Stimulated activated CD4-positive, alpha-beta T cell treated with anti-CD3 and anti-CD28 coated beads, Interleukin-15, amount 100 ng/mL, for 1 hour (primary cell): ENCODE measurements at regions not wholly inside any gene's neighbourhood (a gene's known extent, or its start where the extent isn't known, plus 50 kb on each side); places are given as distances from the start of the nearest gene placed in this dataset.
"Not testable (repeated sequence)": the region's sequence is repeated elsewhere in the genome, so short reads cannot be mapped to it uniquely, and the experiment has no call there.

ENCODE experiments used
- DNase-seq, 2 donors: peaks; one replicate each; pipeline ENCODE4 v3.0.0-alpha.2; 2020; ENCODE audit warnings: low read depth in 1 of 2, low spot score in 1 of 2

GRCh38 chr5:96320797-96321196, 112.3 kb downstream of the PCSK1 start:
- no peak for DNase-seq

DNA sequence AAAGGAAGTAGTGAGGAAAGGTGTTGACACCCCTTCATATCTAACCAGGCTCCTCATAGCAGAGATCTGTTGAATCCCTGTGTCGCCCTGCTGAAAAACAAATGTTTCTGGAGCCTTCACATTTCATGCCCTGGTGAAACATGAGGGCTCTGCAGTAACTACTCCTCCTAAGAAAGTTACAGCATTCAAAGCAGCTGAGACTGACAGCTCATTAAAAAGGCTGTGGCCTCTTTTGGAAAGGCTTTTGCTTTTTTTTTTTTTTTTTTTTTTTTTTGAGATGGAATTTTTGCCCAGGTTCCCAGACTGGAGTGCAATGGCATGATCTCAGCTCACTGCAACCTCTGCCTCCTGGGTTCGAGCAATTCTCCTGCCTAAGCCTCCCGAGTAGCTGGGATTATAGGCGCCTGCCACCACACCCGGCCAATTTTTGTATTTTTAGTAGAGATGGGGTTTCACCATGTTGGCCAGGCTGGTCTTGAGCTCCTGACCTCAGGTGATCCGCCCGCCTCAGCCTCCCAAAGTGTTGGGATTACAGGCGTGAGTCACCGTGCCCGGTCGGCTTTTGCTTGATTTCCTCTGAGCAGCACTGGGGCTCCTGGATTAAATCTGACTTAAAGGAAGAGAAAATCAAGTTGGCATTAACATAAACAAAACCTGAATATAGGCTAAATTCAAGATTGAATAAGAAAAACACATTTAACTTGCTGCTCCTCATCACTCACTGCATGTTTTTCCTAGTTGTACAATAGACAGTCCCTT, 112.9 kb downstream of the PCSK1 start:
- not testable (repeated sequence) for DNase-seq

DNA sequence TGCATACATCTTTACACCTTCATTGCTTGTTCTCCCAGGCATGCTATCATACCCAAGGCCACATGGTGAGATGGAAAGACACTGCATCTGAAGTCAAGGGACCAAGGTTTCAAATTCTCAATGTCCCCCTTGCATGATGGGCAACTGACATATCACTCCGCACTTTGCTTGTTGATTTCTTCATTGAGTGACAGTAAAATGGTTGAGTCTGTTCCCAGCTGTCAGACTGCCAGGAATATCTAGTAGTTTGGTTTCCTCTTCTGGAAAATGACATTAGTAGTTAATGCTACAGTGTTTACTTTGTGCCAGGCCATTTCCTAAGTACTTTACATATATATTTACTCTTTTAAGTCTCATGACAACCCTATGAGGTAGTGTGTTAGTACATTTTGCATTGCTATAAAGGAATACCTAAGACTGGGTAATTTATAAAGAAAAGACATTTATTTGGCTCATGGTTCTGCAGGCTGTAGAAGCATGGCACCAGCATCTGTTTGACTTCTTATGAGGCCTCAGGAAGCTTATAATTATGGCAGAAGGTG, 114.4 kb downstream of the PCSK1 start:
- no peak for DNase-seq

DNA sequence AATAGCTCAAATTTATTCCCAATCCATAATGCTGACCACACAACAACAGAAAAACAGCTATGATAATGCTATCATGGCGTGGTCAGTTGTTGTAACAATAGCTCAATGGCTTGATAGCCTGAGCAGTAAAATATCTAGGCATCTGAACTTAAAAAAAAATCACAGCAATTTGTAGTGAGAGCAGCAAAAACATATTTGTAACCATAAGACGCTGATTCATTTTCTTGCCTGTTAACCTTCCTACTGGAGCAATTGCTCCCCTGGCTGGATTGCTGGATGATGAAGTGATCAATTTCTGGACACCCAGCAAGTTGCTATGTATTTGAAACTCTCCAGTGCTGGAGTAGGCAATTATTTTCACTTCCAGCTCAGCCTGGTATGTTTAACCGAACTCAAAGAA, 115.1 kb downstream of the PCSK1 start:
- DNase-seq: no peak

GRCh38 chr5:96316487-96316886, 116.6 kb downstream of the PCSK1 start:
- DNase-seq: no peak

DNA sequence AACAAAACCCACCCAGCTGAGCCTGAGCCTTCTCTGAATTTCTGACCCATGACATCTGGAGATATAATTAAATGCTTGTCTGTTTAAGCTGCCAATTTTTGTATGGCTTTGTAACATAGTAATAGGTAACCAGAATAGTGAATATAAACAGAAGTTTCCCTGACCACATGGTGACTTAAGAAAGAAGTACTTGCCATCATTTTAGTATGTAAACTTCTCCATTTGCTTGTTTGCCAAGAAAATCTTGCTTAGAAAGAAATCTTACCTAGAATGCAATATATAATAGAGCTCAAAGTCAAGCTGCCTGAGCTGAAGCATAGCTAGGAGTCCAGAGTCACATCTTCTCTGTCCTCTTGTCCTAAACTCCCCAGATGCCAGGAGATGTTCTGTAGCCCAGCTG, 117.0 kb downstream of the PCSK1 start:
- no peak for DNase-seq

DNA sequence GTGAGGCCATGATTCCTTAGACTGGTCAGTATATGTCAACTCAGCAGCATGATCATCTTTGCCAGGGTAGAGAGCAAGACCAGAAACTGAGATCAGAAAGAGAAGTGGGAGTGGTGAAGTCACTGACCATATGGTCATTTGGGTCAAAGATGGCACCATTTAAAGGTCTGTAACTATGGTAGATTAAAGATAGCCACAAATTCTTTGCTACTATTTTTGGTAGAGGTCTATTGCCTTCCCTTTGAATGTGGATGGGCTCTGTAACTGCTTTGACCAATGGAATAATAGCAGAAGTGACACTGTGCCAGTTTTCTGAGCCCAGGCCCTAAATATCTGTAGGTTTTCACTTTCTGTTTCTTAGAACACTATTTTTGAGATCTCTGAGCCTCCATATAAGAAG, 117.6 kb downstream of the PCSK1 start:
- no peak for DNase-seq

DNA sequence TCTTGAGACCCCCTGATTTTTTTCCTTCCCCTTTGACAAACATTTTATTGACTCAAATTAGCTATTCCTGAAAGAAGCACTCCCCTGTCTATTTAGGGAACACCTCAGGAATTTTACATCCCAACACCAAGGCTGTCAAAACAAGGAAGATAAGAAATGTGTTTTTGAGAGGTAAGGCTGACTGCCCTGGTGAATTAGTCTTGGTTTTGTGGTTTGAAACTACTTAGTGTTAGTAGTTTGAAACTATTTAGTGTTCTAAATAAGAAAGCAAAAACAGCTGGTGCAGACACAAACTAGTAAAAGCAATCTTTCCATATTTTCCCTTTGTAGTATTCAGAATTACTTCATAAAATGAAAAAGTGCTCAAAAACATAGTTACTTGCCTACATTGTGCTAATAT, 120.7 kb downstream of the PCSK1 start:
- no peak for DNase-seq

GRCh38 chr5:96307047-96307446, 126.0 kb downstream of the PCSK1 start:
- not testable (repeated sequence) for DNase-seq

GRCh38 chr5:96302174-96302738, 130.8 kb downstream of the PCSK1 start:
- no peak for DNase-seq

GRCh38 chr5:96300976-96301375, 132.1 kb downstream of the PCSK1 start:
- DNase-seq: no peak

DNA sequence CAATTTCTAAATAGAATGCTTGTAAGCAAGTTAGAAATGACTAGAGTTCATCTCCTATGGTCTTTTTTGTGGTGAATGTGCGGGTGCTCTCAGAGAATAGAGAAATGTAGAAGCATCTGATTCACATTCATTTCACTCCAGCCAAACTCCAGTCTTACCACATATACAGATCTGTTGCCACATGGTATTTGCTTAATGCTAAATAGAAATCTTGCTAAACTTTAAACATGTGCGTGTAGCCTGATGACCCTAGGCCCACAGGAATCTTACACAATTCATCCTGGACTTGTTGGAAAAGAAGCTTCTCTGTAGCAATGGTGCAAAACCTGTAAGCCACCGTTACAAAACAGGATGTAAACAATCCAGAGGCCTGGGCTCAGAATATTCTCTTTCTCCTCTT, 135.2 kb downstream of the PCSK1 start:
- no peak for DNase-seq

DNA sequence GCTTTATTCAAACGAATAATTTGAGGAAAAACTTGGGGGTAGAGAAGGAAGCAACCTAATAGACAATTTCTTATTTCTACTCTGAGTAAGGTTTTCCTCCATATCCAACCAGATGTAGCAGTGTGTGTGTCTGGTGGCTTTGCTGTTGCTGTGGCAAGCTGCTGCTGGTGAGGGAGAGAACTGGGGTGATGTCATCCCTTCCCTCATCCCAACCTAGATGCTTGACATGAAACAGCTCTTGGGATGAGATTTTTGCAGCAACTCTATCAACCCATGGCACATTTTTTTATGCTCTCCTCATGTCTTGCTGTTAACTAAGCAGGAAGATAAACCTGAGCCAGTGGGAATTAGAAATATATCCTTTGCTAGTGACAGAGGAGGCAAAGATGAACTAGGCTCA, 135.8 kb downstream of the PCSK1 start:
- DNase-seq: no peak

DNA sequence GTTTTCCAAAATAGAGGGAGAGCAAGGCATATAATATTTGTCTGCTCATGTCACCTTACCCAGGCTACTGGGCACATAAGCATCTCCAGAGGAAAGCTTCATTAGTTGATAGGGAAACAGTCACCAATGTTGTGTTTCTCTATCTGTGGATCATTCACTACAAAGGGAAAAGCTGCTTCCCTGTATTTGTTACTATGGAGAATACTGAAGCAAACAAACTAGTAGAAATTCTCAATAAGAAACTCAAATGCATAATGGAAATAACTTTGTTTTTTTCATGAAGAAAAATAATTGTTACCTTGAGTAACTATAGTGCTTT, 138.2 kb downstream of the PCSK1 start:
- no peak for DNase-seq

DNA sequence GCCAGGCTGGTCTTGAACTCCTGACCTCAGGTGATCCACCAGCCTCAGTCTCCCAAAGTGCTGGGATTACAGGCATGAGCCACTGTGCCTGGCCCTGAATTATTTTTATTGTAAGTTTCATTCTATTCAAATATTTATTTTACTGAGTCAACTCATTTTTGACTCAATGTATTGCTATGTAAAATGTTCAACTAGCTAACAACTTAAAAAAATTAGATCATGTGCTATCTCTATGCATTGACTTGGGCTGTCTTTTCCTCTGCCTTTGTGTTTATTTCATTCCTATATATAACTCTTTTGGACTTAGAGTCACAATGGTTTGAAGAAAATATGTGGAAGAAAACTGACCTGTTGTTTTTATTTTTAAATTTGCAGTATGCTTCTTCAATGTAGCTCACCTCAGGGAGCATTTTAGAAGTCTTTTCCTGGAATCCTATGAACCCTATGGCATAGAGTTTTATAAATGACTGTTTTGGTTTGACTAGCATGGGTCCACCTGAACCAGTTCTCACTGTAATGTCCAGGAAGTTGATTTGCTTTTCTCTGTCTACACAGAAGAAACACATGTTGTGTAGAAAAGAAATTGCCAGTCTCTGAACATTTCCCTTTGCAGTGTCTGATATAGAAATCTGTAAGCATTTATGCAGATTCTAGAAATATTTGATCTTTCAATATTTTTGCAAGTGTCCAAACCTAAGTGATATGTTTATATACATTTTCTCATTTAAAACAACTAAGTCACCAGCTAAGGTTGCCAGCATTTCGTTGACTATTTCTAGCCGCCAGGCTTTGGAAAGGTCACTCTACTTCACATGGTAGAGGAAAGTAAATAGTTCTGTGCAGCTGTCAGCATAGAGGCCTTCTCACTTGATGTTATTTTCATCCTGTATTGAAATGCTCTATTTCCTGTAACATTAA, 138.8 kb downstream of the PCSK1 start:
- no peak for DNase-seq

DNA sequence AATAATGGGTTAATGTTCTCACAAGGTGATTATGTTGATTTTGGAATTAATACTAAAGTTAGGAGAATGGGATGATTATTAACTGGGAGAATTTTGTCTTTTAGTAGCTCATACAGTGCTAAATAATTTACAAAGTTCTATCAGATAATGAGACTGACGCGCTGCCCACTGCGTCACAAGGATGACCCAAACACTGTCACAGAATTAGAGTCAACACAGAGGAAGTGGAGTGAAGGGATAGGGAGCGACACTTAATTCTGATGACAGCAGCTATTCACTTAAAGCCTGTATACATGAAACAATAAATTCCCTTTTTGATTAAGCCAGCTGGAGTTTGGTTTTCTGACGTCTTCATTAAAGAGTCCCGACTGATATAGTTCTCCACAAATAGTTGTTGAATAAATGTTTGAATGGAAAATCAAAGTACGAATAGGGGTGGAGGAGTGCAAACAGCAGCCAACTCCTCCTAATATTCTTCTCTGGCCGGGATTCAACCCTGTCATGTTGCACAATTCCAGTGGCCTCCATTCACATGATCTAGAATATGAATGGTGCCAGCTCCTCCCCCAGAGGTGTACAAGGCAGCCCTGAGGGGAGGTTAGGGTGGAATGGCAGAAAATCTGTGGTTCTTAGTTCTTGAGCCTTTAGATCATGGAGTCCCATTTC, 140.3 kb downstream of the PCSK1 start:
- no peak for DNase-seq

- DNase-seq: not testable (repeated sequence)
Measured at GRCh38 chr5:96289287-96289686, 143.8 kb downstream of the PCSK1 start.

GRCh38 chr5:96288845-96289185, 144.2 kb downstream of the PCSK1 start:
- no peak for DNase-seq

- DNase-seq: no peak
Measured at GRCh38 chr5:96288166-96288844, 144.7 kb downstream of the PCSK1 start.

- DNase-seq: no peak
Measured at GRCh38 chr5:96287136-96287535, 145.9 kb downstream of the PCSK1 start.

DNA sequence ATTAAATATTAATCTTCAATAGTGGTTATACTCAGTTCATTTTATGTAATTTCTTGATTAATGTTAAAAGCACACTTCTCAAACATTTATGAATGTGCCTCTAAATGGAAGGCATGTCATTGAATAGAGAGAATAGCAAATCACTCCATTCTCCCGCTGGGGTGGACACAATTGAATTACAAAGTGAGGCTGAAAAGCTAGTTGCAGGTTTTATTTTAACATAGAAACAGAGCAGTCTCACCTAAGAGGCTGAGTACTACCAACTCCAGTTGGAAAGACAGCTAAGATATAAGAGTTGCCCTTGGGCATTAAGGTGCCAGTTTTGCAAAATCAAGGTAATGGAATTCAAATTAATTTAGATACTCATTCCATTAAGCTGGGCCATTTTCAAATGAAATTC, 147.2 kb downstream of the PCSK1 start:
- no peak for DNase-seq
